ENCODE measurements at regions not wholly inside any gene's neighbourhood (a gene's known extent, or its start where the extent isn't known, plus 50 kb on each side); places are given as distances from the start of the nearest gene placed in this dataset.

GRCh38 chr2:5528706-5529105, 163.5 kb upstream of the SOX11 start:
- no peak for DNase-seq

- no peak for DNase-seq
These were observed 162.0 kb upstream of the SOX11 start for GRCh38 chr2:5530011-5530696.

GRCh38 chr2:5535301-5535700, 156.9 kb upstream of the SOX11 start:
- no peak for DNase-seq

- DNase-seq: no peak
These were observed 154.9 kb upstream of the SOX11 start for GRCh38 chr2:5537180-5537688.

DNA sequence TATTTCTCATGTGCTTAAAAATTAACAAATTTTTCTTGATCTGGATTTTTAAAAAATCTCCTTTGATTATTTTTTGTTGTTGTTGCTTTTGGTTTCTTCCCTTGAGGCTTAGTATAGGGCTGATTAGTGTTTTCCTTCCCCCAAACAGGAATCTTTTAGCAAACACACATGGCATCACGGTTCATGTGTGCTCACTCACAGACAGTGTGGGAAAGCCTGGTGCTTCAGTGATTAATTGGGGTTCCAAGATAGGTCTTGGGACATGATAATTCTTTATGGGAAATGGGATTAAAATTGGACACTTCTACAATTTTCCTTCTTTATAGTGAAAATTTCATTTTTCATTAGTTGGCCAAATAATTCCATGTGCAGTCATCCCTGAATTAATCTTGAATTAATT, 153.9 kb upstream of the SOX11 start:
- DNase-seq: no peak

DNA sequence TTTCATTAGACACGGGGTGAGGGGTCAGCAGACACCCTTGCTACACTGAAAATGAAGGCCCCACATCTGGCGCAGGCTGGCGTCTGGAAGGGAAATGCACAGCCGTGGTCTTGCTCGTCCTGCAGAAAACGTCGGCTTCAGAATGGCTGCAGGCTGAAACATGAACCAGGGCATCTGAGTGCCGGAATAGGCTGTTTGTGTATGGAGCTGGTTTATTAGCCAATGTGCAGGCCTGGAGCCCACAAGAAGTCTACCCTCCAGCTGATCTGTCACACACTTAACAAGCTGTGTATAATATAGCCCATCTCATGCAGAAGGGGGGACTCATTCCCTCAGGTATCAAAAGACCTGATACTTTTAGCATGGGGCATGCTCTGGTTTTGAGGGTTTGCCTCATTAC, 153.4 kb upstream of the SOX11 start:
- DNase-seq: no peak

DNA sequence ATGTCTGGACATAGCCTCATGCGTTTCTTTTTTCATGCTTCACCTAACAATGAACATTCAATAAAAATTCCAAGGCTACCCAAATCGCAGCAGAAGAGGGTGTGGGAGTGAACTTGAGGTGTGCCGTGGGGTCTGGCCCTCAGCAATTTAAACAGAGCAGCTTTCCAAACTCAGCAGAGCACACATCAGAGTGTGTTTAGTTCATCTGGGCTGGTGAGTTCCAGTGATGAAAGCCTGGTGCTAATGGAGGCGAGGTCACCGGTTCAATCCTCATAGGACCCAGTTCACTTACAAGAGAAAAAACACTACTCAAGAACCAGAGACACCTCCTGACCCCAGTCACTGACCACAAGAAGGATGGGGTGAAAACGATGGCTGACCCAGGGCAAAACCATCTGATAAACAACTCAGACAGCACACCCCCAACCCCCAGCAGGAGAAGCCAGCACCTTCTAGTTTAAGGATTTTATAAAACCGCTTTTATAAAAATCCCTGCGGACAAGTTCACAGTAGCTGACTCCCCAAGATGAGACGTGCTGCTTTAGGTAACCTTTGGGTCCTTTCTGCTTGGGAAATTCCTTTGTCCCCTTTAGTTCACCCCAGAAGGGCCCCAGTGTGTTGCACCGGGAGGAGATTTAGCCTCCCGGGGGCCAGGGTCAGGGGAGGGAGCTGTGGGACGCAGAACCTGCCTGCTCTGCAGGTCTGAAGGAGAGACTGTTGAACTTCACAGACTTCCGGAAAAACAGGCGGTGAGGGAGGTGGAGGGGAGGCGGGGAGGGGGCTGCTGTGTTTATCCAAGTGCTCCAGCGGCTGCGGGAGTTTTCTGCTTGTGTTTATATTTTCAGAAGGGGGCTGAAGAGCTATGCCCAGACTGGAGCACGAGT, 152.7 kb upstream of the SOX11 start:
- DNase-seq: no peak

GRCh38 chr2:5540856-5541255, 151.3 kb upstream of the SOX11 start:
- DNase-seq: no peak

GRCh38 chr2:5544205-5544786, 147.9 kb upstream of the SOX11 start:
- DNase-seq: no peak

DNA sequence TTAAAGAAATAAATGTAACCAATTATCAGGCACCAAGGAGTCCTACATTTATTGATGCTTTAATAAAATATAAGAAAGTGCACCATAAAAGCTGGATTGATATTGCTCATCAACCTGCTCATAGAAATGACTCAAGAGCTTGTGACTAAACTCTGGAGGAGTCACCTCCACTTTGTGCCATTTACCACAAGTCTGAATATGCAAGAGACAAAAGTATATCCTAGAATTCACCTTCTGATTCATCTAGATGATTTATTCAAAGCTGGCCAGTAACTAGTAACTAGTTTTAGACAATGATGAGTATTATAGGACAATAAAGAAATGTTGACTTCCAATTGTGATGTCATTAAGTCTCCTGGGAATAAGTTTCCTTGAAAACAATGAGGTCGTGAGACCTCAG, 146.0 kb upstream of the SOX11 start:
- no peak for DNase-seq

DNA sequence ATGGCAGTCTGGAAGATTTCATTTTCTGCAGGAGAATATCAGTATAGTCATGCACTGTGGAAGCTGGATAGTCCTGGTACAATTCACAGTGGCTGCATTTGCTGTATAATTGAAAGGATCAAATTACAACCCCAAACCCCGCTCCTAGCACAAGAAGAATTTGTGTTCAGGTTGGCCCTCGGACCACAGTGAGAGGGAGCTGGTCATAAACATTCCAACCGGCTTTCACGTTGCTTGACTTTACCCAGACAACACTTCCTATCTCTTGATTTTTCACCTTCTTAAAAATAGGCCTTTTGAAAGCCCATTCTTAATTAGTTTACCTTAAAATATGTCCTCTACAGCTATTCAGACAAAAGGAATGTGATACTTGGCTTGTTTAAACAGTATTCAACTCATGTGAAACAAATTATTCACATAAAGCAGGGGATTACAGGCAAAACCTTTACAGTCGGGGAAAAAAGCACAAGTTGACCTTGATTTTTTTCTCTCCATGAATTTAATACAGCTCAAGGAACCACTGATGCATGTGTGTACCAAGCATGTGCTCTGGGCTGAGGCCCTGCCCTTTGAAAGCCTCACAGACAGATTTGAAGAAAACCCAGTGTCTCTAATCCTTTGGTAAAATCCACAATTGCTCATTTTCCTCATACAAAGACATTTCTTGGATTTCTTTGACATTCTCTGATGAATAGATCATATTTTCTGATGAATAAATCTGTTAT, 143.0 kb upstream of the SOX11 start:
- no peak for DNase-seq

GRCh38 chr2:5549771-5550170, 142.4 kb upstream of the SOX11 start:
- no peak for DNase-seq

DNA sequence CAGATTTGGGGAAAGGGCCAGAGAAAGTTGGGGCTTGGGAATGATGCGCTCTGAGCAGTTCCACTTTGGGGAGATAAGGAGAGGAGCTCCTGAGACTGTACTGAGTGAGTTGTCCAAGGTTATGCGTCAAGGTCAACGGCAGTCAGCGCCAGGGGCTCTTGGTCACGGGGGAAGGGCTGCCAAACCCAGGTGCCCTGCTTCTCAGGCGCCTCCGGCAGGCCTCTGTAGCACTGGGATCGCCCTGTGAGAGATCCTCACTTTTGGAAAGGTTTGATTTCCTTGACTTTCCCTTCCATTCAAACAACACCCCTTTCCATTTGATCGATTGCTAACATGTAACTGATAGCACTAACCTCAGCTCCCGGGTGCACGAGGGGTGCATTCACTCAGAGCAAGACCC, 136.5 kb upstream of the SOX11 start:
- DNase-seq: no peak

DNA sequence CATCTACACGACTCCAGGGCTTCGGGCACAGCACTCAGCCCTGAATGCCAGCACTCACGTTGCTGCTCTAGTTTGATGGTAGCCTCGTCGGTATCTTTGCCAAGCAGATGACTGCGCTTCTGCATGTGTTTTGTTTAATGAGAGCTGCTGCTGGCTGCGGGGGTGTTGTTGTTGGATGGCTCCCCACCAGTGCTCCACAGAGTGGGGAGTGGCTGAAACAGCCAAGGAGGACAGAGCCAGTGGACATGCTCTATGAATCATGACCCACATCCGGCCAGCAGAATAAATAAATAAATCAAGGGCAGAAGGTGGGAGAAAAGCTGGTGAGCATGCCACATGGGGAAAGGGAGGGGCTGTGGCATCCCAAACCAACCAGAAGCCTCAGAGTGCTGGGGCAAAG, 131.2 kb upstream of the SOX11 start:
- DNase-seq: no peak

- DNase-seq: no peak
These were observed 129.8 kb upstream of the SOX11 start for GRCh38 chr2:5562426-5562825.

DNA sequence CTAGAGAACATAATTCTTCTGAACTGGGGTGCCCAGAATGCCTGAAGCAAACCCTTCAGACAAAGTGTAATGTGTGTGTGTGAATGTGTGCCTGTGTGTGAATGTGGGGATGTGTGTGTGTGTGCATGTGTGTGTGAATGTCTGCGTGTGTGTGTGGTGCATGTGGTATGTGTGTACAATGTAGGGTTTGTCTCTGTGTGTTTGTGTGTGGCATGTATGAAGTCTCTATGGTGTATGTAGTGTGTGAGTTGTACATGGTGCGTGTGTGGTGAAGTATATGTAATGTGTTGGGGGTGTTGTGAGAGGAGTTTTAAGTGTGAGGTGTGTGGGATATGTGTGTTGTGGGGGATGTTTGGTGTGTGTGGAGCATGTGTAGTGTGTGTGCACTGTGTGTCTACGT, 129.3 kb upstream of the SOX11 start:
- no peak for DNase-seq

DNA sequence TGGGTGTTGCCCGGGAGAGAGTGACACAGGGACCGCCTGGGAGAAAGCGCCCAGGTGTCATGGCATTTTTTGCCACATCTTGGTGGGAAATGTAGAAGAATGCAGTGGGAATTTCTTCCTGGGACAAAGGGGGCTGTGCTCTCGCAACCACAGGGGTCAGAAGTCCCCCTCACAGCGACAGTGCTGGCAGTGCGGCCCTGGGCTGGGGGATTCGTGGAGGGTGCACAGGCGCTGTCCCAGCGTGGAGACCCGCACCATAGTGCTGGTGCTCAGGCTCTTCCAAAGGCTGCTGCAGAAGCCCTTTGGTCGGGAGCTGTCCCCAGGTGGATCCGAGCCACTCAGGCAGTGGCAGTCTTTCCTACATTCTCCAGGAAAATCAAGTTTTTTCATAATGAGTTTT, 128.8 kb upstream of the SOX11 start:
- no peak for DNase-seq

DNA sequence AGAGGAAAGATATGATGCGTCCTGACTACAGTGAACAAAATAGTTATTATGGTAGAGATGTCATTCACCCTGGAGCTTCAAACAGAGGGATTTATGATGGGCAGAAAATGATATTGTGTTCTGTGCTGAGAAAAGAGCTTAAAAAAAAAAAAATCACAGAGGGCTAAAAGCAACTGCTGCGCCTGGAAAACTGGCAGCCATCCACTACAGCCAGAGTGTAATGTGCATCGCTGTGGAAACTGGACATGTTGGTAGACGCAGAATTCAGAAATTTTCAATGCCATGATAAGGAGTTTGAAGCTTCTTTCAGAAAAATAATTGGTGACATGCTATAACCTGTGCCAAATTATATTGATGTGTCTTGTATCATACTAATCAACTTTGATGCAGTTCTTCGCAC, 122.9 kb upstream of the SOX11 start:
- no peak for DNase-seq

DNA sequence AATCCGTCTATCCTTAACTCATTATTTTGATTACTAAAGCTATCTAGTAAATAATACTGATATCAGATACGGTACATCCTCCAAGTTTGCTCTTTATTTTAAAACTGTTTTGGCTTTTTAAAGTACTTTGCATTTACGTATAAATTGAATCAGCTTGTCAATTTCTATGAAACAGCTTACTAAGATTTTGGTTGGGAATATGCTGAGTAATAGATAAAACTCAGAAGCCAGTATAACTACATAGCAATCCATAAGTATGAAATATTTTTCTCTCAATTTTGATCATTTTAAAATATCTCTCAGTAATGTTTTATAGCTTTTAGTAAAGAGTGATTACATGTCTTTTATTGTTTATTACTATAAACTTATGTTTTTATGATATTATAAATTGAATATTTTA, 116.2 kb upstream of the SOX11 start:
- no peak for DNase-seq

DNA sequence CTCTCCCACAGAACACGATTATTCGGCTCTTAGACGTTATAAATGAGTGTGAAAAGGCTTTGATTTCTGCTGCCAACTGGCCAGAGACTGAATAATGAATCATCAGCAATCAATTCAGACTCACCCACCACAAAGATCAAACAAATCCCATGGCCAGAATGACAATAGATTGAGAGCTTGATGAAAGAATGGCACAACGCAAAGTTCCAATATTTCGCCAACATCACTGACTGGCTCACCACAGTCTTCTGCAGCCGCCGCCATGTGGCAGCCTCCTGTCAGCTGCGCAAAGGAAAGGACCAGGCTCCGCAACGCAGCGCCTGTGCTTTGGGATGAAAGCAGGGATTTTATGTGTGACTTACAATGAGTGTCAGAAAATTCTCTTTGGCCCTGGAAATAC, 104.4 kb upstream of the SOX11 start:
- no peak for DNase-seq

DNA sequence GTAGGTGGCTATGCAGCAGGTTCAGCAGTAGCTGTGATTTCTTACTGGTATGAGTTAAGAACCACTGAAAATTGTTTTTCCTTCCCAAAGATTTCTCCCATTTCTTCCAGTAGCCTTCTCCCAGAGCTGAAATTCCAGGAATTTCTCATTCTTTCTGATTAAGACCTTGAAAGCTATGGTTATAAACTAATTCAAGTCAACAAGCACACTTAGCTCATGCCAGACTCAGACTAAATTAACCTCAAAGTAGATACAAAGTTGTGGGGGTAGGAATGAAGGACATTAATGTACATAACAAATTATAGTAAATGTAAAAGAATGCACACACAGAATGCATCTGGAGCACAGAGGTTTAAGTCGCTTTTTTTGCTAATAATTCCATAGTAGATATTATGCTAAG, 103.6 kb upstream of the SOX11 start:
- no peak for DNase-seq

DNA sequence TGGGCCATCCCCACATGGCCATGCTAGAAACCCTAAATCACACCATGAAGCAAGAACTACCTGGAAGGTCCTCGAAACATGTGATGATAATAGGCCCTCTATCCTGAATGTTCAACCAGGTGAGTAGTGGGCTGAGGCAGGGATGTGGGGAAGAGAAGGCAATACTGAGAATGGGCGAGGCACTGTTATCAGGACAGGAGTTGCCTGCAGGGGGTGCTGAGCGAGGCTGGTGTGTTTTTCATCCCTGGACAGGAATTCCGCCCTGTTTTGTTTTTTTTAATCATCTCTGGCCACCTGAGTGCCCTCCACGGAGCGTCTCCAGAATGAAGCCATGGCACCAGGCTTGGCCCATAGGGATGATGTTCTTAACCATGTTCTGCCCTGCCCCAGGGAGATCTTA, 103.0 kb upstream of the SOX11 start:
- DNase-seq: no peak

- no peak for DNase-seq
These were observed 101.3 kb upstream of the SOX11 start for GRCh38 chr2:5590886-5591285.

All from stimulated activated CD4-positive, alpha-beta T cell treated with anti-CD3 and anti-CD28 coated beads, Interleukin-2, amount 100 ng/mL, for 48 hours (primary cell).